Thoracic aorta (tissue), 2 donors: ENCODE measurements at regions not wholly inside any gene's neighbourhood (a gene's known extent, or its start where the extent isn't known, plus 50 kb on each side); places are given as distances from the start of the nearest gene placed in this dataset.

Experiments used
- ATAC-seq: fragments of 150-250 bp; one replicate; pipeline ENCODE4 v1.8.0; 2017; ENCODE audit warnings: low read depth; ENCODE audit not compliant: insufficient number of reproducible peaks, low FRiP score
- DNase-seq: peaks from one replicate; pipeline ENCODE4 v3.0.0-alpha.2; 2020; ENCODE audit warnings: low spot score
- H3K27ac ChIP-seq, 2 donors: fragments of 200-600 bp; sonication (generic); 1 replicate in 1 of 2; 2 replicates in 1 of 2; pipeline ENCODE4 v1.5.1; 2016; ENCODE audit warnings: mild to moderate bottlenecking in 2 of 2, moderate library complexity in 2 of 2
- H3K27me3 ChIP-seq: fragments of 200-600 bp; sonication (generic); replicated peaks from 2 replicates; pipeline ENCODE4 v1.6.0; 2016; ENCODE audit warnings: mild to moderate bottlenecking; ENCODE audit not compliant: insufficient read depth
- H3K36me3 ChIP-seq: fragments of 200-600 bp; sonication (generic); one replicate; pipeline ENCODE4 v1.5.1; 2016
- H3K4me1 ChIP-seq, 2 donors: fragments of 200-600 bp; sonication (generic); 1 replicate in 1 of 2; 2 replicates in 1 of 2; pipeline versions ENCODE4 v1.5.1 to v1.6.0; 2016; ENCODE audit warnings: low read depth in 2 of 2, mild to moderate bottlenecking in 1 of 2; ENCODE audit not compliant: control insufficient read depth in 1 of 2
- H3K4me3 ChIP-seq: fragments of 200-600 bp; sonication (generic); 2 replicates; pipeline ENCODE4 v1.5.1; 2016; ENCODE audit warnings: mild to moderate bottlenecking
- H3K9me3 ChIP-seq: fragments of 200-600 bp; sonication (generic); 2 replicates; pipeline ENCODE4 v1.5.1; 2016
- TF ChIP-seq, protein P1 (sequence below): fragments of 200-600 bp; sonication (generic); IDR thresholded peaks from one replicate; pipeline ENCODE4 v1.5.1; 2019; ENCODE audit warnings: antibody characterized with exemption

DNA sequence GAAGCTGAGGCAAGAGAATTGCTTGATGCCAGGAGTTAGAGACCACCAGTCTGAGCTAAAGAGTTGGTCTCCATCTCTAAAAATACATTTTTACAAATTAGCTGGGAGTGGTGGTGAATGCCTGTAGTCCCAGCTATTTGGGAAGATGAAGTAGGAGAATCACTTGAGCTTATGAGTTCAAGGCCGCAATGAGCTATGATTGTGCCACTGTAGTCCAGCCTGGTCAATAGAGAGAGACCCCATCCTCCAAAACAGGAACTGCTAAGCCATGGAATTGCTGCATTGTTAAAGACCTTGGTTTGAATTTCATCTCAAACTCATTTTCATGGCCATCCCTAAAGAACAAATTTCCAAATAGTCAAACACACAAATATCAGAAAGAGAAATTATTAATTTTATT is 113.9 kb upstream of the AGTR1 start:
- no peak overlapping the region for H3K4me3 ChIP-seq
- TF ChIP-seq, protein P1, sequence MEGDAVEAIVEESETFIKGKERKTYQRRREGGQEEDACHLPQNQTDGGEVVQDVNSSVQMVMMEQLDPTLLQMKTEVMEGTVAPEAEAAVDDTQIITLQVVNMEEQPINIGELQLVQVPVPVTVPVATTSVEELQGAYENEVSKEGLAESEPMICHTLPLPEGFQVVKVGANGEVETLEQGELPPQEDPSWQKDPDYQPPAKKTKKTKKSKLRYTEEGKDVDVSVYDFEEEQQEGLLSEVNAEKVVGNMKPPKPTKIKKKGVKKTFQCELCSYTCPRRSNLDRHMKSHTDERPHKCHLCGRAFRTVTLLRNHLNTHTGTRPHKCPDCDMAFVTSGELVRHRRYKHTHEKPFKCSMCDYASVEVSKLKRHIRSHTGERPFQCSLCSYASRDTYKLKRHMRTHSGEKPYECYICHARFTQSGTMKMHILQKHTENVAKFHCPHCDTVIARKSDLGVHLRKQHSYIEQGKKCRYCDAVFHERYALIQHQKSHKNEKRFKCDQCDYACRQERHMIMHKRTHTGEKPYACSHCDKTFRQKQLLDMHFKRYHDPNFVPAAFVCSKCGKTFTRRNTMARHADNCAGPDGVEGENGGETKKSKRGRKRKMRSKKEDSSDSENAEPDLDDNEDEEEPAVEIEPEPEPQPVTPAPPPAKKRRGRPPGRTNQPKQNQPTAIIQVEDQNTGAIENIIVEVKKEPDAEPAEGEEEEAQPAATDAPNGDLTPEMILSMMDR: no peak
- H3K27ac ChIP-seq: no peak overlapping the region
- no peaks in the 10 kb centered on the region for H3K27me3 ChIP-seq
- no peaks in the 10 kb centered on the region for H3K9me3 ChIP-seq
- no peak for DNase-seq
- no peaks in the 10 kb centered on the region for H3K36me3 ChIP-seq
- ATAC-seq: no peak
- peaks cover 12 to 24% of the 10 kb centered on the region in 2 donors for H3K4me1 ChIP-seq

DNA sequence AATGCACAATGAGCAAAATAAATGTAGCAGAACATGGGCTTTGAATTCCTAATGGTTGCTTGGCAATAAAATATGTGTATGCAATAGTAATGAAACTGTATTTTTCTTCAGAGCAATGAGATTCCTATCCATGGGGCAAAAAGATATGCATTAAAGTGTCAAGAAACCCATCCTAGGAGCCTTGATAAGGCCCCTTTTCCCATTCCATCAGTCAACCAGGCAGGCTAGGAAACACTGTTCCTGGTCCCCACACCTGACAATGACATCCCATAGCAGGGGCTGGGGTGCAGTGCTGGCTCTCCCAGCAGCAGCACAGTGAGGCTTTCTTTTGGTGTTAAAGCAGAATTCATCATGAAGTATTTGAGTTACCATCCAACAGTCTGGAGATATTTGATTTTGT is 113.3 kb upstream of the AGTR1 start:
- Histone ChIP-seq H3K27ac (no peak overlapping the region), H3K9me3 (no peaks in the 10 kb centered on the region), H3K36me3 (no peaks in the 10 kb centered on the region), H3K27me3 (no peaks in the 10 kb centered on the region), H3K4me1 (peaks cover 12 to 24% of the 10 kb centered on the region in 2 donors), H3K4me3 (no peak overlapping the region)
- DNase-seq (no peak), ATAC-seq (no peak)
- TF ChIP-seq, protein P1: no peak

DNA sequence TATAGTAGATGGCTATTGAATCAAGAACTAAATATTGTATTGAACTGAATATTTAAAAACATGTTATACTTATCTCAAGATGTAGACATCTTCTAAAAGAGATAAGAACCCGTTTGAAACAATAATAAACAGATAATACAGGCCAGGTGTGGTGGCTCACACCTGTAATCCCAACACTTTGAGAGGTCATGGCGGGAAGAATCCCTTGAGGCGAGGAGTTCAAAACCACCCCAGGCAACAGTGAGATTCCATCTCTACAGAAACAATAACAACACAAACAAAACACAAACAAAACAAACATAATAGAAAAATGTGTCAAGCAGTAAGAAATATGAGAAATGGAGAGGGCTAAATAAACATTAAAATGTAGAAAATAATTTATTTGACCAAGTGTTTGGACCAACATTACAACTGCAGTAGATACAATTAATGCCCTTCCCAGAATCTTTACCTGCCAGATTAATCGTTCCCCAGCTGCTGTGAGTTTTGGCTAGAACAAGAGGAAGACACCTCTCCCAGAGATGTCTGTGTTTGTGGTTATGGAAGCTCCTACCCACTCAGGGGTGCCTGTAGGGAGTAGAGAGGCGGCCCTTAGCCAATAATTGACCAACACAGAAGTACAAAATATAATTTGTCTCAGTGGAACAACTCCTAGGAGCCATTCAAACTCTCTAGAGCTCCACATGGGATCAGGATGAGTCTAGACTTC is 111.9 kb upstream of the AGTR1 start:
- Histone ChIP-seq H3K9me3 (no peaks in the 10 kb centered on the region), H3K4me1 (peaks cover 12 to 24% of the 10 kb centered on the region in 2 donors), H3K36me3 (no peaks in the 10 kb centered on the region), H3K27ac (no peak overlapping the region), H3K4me3 (no peak overlapping the region), H3K27me3 (no peaks in the 10 kb centered on the region)
- ATAC-seq: no peak
- TF ChIP-seq, protein P1: no peak
- DNase-seq: no peak

DNA sequence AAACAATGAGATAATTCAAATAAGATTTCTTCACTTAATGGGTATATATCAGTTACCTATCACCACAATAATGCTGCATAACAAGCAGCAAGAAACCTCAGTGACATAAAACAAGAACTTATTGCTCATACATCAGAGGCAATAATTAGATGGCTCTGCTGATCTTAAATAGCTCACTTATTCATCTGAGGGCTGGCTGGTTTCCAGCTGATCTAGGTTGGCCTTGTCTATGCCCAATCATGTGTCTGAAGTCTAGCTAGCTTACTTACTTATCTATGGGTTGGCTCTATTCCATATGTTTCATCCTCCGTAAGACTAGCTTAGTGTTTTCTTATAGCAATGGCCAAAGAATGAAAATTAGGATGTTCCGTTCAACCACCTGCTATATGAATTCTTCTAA is 109.4 kb upstream of the AGTR1 start:
- peaks cover 0 to 5% of the 10 kb centered on the region in 2 donors for H3K4me1 ChIP-seq
- no peaks in the 10 kb centered on the region for H3K27me3 ChIP-seq
- TF ChIP-seq, protein P1: no peak
- no peaks in the 10 kb centered on the region for H3K36me3 ChIP-seq
- no peak for ATAC-seq
- no peak overlapping the region for H3K4me3 ChIP-seq
- H3K27ac ChIP-seq: no peak overlapping the region
- no peaks in the 10 kb centered on the region for H3K9me3 ChIP-seq
- no peak for DNase-seq

DNA sequence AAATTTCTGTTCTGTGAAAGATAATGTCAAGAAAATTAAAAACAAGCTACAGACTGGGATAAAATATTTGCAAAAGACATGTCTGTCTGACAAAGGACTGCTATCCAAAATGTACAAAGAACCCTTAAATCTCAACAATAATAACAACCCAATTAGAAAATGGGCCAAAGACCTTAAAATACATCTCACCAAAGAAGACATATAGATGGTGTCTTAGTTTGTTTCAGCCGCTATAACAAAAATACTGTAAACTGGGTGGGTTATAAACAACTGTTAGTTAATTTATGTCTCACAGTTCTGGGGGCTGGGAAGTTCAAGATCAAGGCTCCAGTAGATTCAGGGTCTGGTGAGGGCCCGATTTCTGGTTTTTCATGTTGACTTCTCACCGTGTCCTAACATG is 106.2 kb upstream of the AGTR1 start:
- ATAC-seq: no peak
- TF ChIP-seq, protein P1: no peak
- Histone ChIP-seq H3K4me3 (no peak overlapping the region), H3K27me3 (no peaks in the 10 kb centered on the region), H3K4me1 (no peaks in the 10 kb centered on the region), H3K27ac (no peak overlapping the region), H3K9me3 (no peaks in the 10 kb centered on the region), H3K36me3 (no peaks in the 10 kb centered on the region)
- DNase-seq: no peak
